ENCODE measurements at regions not wholly inside any gene's neighbourhood (a gene's known extent, or its start where the extent isn't known, plus 50 kb on each side); places are given as distances from the start of the nearest gene placed in this dataset.

DNA sequence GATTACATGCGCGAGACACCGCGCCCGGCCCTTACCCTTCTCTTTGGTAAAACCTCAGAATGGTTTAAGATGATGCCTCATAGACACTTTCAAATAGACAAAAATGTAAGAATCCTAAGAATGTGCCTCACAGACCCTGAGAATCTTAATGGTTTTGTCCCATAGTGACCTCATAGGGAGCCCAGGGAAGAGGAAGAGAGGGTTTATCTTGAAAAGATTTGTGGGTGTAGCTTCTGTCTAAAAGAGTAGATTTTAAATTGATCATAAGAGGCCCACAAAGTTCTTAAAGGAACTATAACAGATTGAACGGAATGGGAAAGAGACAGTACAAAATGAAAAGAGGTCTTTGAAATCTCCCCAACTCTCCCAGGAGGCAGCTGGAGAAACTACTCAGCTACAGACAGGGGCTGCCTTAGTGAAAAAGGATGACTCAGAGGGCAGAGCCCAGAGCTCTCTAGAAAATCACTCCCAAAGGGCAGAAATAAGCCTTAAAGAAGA lies 220.6 kb downstream of the ADRA2A start:
- TF ChIP-seq, protein P1, sequence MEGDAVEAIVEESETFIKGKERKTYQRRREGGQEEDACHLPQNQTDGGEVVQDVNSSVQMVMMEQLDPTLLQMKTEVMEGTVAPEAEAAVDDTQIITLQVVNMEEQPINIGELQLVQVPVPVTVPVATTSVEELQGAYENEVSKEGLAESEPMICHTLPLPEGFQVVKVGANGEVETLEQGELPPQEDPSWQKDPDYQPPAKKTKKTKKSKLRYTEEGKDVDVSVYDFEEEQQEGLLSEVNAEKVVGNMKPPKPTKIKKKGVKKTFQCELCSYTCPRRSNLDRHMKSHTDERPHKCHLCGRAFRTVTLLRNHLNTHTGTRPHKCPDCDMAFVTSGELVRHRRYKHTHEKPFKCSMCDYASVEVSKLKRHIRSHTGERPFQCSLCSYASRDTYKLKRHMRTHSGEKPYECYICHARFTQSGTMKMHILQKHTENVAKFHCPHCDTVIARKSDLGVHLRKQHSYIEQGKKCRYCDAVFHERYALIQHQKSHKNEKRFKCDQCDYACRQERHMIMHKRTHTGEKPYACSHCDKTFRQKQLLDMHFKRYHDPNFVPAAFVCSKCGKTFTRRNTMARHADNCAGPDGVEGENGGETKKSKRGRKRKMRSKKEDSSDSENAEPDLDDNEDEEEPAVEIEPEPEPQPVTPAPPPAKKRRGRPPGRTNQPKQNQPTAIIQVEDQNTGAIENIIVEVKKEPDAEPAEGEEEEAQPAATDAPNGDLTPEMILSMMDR (conservative IDR thresholded peaks at IDR 0.05; ENCODE audit: low read depth, low read length): no peak
- no peak overlapping the region for H3K27ac ChIP-seq
- H3K4me3 ChIP-seq (IDR thresholded peaks at IDR 0.05; ENCODE audit: insufficient read depth, low read depth, low read length): no peak overlapping the region
- no peak overlapping the region for H2AFZ ChIP-seq (ENCODE audit: low read depth)
- H3K9ac ChIP-seq: no peak overlapping the region
- no peaks in the 10 kb centered on the region for H3K27me3 ChIP-seq (ENCODE audit: insufficient read depth, low read depth)
- no peaks in the 10 kb centered on the region for H3K4me1 ChIP-seq (ENCODE audit: low read depth, poor library complexity, severe bottlenecking)
- H3K4me2 ChIP-seq: no peak overlapping the region
- H3K79me2 ChIP-seq (ENCODE audit: insufficient read depth, low read depth): no peaks in the 10 kb centered on the region
- no peaks in the 10 kb centered on the region for H4K20me1 ChIP-seq (ENCODE audit: insufficient read depth)
- no peaks in the 10 kb centered on the region for H3K36me3 ChIP-seq (ENCODE audit: insufficient read depth)

DNA sequence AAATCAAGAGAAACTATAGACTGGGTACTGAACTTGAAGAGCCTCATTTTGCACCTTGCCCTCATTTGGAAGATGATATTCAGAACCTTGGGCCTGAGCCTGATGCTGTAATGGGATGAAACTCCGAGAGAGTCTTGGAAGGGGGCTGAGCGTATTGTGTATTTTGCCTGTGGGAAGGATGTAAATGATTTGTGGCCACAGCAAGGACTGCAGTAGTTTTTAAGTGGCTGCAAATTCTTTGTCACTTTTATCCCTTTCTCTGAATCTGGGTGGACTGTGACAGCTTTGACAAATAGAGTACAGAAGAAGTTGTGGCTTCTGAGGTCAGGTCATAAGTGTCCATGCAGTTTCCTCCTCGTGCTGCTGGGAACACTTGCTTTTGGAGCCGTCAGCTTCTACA lies 221.2 kb downstream of the ADRA2A start:
- Histone ChIP-seq H2AFZ (ENCODE audit: low read depth) (no peak overlapping the region), H3K4me2 (no peak overlapping the region), H3K9ac (no peak overlapping the region), H3K27ac (no peak overlapping the region), H3K36me3 (ENCODE audit: insufficient read depth) (no peaks in the 10 kb centered on the region), H3K27me3 (ENCODE audit: insufficient read depth, low read depth) (no peaks in the 10 kb centered on the region), H3K4me3 (IDR thresholded peaks at IDR 0.05; ENCODE audit: insufficient read depth, low read depth, low read length) (no peak overlapping the region), H3K4me1 (ENCODE audit: low read depth, poor library complexity, severe bottlenecking) (no peaks in the 10 kb centered on the region), H3K79me2 (ENCODE audit: insufficient read depth, low read depth) (no peaks in the 10 kb centered on the region), H4K20me1 (ENCODE audit: insufficient read depth) (no peaks in the 10 kb centered on the region)
- TF ChIP-seq, protein P1 (conservative IDR thresholded peaks at IDR 0.05; ENCODE audit: low read depth, low read length): no peak

DNA sequence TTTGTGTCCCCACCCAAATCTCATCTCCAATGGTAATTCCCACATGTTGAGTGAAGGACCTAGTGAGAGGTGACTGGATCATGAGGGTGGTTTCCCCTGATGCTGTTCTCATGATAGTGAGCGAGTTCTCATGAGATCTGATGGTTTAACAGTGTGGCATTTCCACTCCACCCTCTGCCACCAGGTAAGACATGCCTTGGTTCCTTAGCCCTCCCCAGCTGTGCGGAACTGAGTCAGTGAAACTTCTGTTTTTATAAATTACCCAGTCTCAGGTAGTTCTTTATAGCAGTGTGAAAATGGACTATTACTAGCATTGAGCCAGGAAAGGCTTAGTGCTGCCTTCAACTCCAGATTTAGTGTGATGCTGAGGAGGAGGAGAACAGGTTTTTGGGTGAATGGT lies 222.2 kb downstream of the ADRA2A start:
- no peak overlapping the region for H3K27ac ChIP-seq
- H3K36me3 ChIP-seq (ENCODE audit: insufficient read depth): no peaks in the 10 kb centered on the region
- H4K20me1 ChIP-seq (ENCODE audit: insufficient read depth): no peaks in the 10 kb centered on the region
- no peaks in the 10 kb centered on the region for H3K4me1 ChIP-seq (ENCODE audit: low read depth, poor library complexity, severe bottlenecking)
- H3K79me2 ChIP-seq (ENCODE audit: insufficient read depth, low read depth): no peaks in the 10 kb centered on the region
- no peak overlapping the region for H3K4me3 ChIP-seq (IDR thresholded peaks at IDR 0.05; ENCODE audit: insufficient read depth, low read depth, low read length)
- no peak overlapping the region for H3K4me2 ChIP-seq
- no peak overlapping the region for H3K9ac ChIP-seq
- H2AFZ ChIP-seq (ENCODE audit: low read depth): no peak overlapping the region
- TF ChIP-seq, protein P1 (conservative IDR thresholded peaks at IDR 0.05; ENCODE audit: low read depth, low read length): no peak
- no peaks in the 10 kb centered on the region for H3K27me3 ChIP-seq (ENCODE audit: insufficient read depth, low read depth)

DNA sequence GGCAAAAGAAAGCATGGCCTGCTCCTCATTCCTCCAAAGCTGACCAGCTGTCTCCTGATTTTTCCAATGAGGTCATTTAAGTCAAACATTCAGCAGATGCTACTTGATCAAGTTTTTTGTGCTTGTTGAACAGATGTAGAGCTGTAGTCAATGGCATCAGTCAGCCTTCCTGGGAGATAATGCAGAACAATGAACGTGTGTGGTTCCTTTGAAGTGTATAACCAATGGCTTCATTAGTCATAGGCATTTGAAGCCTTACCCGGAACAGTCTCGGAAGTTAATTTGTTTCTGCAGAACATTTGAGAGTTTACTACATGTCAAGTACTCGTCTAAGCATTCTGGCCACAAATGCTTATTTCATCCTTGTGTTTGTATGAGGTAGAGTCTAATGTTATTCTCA lies 227.1 kb downstream of the ADRA2A start:
- H3K36me3 ChIP-seq (ENCODE audit: insufficient read depth): no peaks in the 10 kb centered on the region
- no peak overlapping the region for H3K4me3 ChIP-seq (IDR thresholded peaks at IDR 0.05; ENCODE audit: insufficient read depth, low read depth, low read length)
- no peaks in the 10 kb centered on the region for H4K20me1 ChIP-seq (ENCODE audit: insufficient read depth)
- no peaks in the 10 kb centered on the region for H3K27me3 ChIP-seq (ENCODE audit: insufficient read depth, low read depth)
- TF ChIP-seq, protein P1 (conservative IDR thresholded peaks at IDR 0.05; ENCODE audit: low read depth, low read length): no peak
- H3K9ac ChIP-seq: no peak overlapping the region
- H3K4me1 ChIP-seq (ENCODE audit: low read depth, poor library complexity, severe bottlenecking): no peaks in the 10 kb centered on the region
- H3K4me2 ChIP-seq: no peak overlapping the region
- H3K79me2 ChIP-seq (ENCODE audit: insufficient read depth, low read depth): no peaks in the 10 kb centered on the region
- no peak overlapping the region for H3K27ac ChIP-seq
- no peak overlapping the region for H2AFZ ChIP-seq (ENCODE audit: low read depth)

Measured in KMS-11 (cell line).